GM19035 (cell line): ENCODE measurements at regions not wholly inside any gene's neighbourhood (a gene's known extent, or its start where the extent isn't known, plus 50 kb on each side); places are given as distances from the start of the nearest gene placed in this dataset.
A peak's percentile ranks its signal among the peaks of the same experiment; 100 is the strongest.

Source experiments
- ATAC-seq: cut with Tn5 transposase; IDR thresholded peaks from one replicate; pipeline ENCODE4 v1.9.1; 2021; ENCODE audit not compliant: unreplicated experiment

DNA sequence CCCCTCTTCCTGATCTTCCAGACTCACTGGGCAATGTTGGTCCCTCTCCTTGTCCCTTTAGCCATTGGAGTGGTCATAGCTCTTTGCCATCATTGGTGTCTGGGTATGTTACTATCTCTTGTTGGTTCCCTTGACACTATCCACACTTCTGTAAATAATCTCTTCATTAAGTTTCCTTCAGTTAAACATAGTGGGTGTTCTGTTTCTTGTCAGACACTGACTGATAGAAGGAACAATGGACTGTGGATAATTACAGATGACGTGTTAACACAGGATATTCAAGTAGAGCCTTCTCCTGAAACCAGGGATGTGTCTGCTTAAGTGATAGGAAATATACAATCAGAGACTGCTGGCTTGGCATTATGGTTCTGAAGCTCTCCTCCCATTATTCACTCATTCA lies 458.3 kb upstream of the USP24 start:
- ATAC-seq: no peak

DNA sequence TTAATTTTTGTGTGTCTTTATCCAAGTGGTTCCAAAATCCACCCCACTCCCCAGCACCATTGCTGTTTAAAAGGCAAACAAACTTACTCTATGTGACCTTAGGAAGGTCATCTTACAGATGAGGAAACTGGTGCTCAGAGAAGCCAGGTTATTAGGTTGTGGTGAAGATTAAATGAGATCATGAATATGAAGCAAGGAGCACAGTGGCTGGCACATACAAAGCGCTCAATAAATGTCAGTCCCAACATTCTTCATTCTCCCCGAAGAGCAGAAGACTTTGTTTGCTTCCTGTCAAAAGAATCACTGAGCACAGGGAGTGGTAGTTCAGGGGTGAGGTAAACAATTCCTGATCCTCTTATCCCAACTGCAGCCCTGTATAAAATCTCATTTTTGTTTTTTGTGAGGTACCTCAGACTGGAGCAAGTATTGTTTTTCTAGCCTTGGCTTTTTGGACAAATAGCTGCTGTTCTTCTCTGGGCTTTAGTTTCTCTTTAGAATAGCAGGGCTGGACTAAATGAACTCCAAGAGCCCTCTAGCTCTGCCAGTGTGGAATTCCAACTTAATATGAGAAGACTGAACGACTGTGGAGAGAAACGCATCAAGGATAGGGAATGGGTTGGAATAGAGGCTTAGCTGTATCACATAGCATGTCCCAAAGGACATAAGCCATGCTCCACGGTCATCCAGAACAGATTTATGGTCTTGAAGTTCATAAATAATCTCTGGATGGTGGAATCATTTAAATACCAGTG lies 455.3 kb upstream of the USP24 start:
- no peak for ATAC-seq

GRCh38 chr1:55669293-55669692 lies 454.1 kb upstream of the USP24 start:
- no peak for ATAC-seq

DNA sequence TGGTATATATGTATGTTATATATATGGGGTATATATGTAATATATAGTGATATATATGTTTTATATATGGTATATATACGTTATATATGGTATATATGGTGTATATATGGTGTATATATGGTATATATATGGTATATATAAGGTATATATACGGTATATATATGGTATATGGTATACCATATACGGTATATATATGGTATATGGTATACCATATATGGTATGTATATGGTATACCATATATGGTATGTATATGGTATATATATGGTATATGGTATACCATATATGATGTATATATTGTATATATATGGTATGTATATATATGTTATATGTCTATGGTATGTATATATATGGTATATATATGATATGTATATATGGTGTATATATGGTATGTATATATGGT lies 447.7 kb upstream of the USP24 start:
- ATAC-seq: no peak

GRCh38 chr1:55658917-55659316 lies 443.8 kb upstream of the USP24 start:
- ATAC-seq: no peak

DNA sequence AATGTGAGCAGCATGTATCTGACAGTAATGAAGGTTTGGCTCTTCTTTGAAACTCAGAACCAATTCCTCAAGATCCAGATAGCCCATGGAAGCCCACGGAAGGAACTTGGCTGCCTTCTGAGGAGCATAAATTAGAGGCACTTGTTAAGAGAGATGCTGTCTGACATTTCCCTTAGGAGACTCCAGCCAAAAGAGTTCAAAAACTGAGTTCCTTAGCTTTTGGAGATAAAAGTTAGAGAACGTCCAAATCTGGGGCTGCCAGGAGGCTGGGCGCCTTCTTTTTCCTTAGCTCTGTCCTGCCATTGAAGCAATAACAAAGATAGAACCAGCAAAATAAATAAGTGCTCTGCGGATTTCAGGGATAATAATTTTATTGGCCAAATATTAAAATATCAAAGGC lies 439.6 kb upstream of the USP24 start:
- ATAC-seq: no peak

DNA sequence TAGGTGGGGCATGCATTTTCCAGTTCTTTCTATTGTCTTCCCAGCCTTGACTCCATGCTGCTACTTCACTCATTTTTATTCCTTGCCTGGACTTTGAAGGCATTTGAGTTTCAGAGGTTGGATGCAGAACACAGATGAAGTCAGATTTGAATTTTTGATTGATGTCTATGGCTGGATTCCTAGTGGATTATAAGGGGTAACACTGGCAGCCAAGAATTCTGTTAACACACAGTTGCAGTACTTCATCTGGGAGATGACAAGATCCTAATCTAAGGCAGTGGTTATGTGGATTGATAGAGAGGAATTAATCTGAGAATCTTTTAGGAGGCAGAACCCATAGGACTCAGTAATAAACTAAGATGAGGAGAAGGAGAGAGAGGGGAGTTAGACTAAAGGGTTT lies 439.0 kb upstream of the USP24 start:
- ATAC-seq: no peak

GRCh38 chr1:55650444-55650843 lies 435.3 kb upstream of the USP24 start:
- ATAC-seq: no peak

DNA sequence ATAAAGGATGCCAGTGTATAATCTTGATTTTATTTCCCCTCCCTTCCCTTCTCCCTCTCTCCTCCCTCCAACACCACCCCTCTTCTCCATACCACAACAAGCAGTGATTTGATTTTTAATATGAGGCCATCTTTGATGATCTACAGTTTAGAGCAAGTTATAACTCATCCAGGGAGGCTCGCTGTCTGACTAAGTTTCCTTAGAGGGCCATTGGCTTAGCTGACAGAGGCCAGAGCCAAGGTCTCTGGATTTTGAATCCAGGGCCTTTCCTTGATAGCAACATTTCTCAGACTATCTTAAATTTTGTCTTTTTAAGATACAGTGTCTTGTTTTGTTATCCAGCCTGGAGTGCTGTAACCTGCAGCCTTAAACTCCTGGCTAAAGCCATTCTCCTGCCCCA lies 431.0 kb upstream of the USP24 start:
- ATAC-seq: no peak

DNA sequence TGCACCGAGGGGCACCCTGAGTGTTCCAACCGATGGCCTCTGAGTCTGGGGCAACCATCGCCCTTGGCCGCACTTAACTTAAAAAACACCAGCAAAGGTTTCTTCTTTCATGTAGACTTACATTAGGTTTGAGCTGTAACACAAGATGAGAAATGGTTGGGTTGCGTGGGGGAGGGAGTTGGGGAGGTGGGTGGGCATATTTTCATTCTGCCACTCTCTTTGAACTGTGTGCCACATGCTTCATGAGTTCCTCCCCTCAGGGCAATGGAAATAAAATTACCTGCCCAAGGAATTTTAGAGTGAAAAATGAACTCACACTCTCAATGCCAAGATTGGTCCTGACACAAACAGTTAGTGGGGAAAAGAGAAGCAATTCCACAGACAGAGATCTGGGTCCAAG lies 430.1 kb upstream of the USP24 start:
- no peak for ATAC-seq

- ATAC-seq: no peak
Observed at GRCh38 chr1:55641947-55642346, 426.8 kb upstream of the USP24 start.

DNA sequence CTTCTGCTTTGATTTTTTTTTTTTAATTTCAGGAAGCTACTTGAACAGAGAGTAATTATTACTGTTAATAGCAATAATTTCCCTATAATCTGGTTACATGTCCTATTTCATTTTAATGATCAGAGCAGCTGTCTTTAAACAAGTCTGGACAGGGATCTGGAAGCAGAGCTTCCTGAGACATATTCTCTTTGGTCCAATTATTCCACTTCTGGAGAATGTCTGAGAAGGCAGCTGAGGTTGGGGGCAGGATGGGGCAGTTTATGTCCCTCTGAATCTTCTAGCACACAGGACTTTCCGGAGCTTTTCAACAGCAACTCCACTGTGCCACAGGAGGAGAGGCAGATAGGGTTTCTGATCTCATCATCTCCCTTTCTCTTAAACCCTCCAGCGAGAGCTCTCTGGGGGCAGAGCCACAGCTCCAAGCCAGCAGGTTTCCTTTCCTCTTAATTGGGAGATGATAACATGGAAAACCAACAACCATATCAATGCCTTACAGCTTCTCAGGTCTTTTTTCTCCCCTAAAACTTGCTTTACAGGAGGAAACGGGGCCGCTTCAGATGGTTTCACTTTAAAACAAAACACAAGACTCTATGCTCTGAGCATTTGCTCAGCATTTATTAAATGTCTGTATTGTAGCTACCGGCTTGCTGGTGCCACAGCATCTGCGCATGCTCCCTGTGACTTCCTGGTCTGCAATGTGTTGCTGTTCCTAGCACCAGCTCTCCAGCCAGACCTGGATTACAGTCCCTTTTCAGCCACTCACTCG lies 425.7 kb upstream of the USP24 start:
- peak; percentile 87 for ATAC-seq

GRCh38 chr1:55639526-55639925 lies 424.4 kb upstream of the USP24 start:
- ATAC-seq: no peak

DNA sequence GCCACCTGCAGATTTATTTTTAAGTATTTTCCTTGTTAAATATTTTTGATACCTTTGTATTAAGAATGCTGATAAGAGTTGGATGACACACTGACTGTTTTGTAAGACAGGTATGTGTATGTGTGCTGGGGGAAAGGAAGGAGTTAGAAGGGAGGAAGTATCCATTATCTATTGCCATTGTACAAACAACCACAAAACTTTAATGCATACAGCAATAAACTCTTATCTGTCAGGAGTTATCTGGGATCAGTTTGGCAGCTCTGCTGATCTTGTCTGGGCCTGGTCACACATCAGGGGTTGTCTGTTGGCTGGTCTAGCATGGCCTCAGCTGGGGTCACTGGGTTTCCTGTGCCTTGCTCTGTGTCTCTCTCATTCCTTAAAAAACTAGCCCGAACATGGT lies 423.9 kb upstream of the USP24 start:
- ATAC-seq: no peak

GRCh38 chr1:55636696-55637095 lies 421.5 kb upstream of the USP24 start:
- ATAC-seq: no peak

DNA sequence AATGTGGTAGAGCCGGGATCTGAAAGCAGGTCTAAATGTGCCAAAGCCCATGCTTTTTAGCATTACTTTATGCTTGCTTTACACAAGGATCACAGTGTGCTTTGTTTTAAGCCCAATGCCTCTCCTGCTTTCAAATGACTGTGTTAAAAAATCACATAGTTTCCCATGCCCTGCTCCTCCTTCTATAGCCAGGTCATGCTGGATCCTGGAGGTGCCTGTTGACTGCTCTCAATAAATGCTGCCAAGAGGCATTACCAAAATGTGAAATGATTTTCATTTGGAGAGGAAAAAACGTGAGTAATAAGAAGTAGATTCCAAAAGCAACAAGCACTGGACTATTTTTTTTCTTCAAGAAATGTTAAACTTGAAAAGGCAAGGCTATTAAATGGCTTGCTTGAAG lies 420.7 kb upstream of the USP24 start:
- ATAC-seq: no peak

DNA sequence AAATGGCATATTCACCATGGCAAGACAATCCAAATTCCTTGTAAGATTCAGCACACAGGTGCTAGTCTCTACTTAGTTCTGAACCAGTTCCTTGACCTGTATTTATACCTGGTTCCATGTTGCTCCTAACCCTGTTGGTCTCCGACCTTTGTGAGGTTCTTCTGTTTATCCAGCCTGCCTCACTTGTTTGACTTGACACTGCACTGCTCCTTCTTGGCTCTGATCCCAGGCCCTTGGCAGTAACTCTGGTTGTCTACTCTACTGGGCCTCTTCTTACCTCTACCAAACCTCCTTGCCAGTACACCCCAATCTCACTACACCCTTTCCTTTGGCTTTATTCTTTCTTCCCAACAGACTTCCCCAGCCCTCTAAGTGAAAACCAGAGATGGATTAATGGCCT lies 419.4 kb upstream of the USP24 start:
- no peak for ATAC-seq

DNA sequence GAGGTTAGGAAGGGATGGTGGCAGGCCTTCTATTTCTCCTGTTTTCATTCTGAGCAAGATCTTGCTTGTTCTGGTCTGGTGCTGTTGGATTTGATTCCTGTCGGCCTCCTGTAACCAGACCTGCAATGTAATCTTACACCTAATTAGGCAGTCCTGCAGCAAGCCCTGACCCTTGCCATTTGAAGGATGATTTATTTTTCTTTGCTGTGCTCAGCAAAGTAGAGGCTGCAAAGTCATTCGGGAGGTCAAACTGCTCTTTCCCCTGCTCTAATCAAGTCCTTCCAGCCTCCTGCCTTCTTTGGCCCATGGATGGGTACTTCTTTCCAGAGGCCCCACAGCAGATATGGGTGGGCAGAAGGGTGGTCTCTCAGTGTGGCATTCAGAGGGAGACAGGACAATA lies 417.7 kb upstream of the USP24 start:
- no peak for ATAC-seq

DNA sequence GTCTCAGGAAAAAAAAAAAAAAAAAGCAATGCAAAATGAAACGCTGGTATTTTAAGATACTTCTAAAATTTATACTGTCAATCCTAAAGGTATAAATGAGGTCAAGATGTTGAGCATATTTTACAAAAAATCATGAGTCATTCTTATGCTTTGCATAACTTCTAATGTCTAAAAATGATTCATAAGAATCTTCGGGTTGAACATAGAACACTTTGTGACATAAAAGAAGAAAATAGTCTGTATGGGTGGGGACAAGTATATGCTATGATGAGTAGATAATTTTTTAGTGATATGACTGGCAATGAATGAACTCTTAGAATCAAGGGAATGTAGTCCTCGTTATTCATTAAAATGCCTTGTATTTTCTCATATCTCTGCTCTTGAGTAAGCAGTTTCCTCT lies 416.9 kb upstream of the USP24 start:
- no peak for ATAC-seq

- no peak for ATAC-seq
Observed at GRCh38 chr1:55631509-55631908, 416.3 kb upstream of the USP24 start.

- ATAC-seq: no peak
Observed at GRCh38 chr1:55626326-55626725, 411.2 kb upstream of the USP24 start.

DNA sequence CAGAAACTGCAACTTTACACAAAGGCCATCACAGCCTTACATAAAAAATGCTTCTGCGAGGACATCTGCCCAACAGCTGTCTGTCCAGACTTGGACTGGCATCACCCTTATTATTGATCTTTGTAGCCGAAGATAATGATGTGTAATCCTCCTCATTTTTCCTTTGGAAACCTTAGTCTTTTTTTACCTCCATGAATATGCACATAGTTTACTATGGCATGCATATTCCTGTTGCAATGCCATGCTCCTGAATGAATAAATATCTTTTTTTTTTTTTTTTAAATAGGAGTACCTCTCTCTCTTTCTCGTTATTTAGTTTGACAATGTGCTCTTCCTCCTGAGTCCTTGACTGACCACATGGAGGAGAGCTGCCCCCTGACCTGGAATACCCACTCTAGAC lies 409.6 kb upstream of the USP24 start:
- no peak for ATAC-seq

- no peak for ATAC-seq
Observed at GRCh38 chr1:55623311-55623710, 408.1 kb upstream of the USP24 start.
